ENCODE measurements at regions not wholly inside any gene's neighbourhood (a gene's known extent, or its start where the extent isn't known, plus 50 kb on each side); places are given as distances from the start of the nearest gene placed in this dataset.

GRCh38 chr5:106720367-106720766 lies 950.4 kb downstream of the EFNA5 start:
- TF ChIP-seq CTCF (IDR thresholded peaks at IDR 0.05; ENCODE audit: low read depth, low read length) (no peak), EZH2phosphoT487 (IDR thresholded peaks at IDR 0.05; ENCODE audit: low read depth) (no peak)
